Upper lobe of left lung (tissue), 4 donors: ENCODE measurements at regions not wholly inside any gene's neighbourhood (a gene's known extent, or its start where the extent isn't known, plus 50 kb on each side); places are given as distances from the start of the nearest gene placed in this dataset.

Source experiments
- EP300 ChIP-seq, 4 donors: sonication (generic); formaldehyde crosslinking; IDR thresholded peaks; one replicate each; pipeline ENCODE4 v1.5.1; 2017; ENCODE audit warnings: antibody characterized with exemption in 4 of 4, control low read depth in 2 of 4
- TF ChIP-seq, protein P1 (sequence below), 6 experiments: fragments of 450-650 bp in 4 of 6; fragments of 200-600 bp in 2 of 6; sonication (generic) in 2 of 6; IDR thresholded peaks; one replicate each; pipeline ENCODE4 v1.5.1; 2016 to 2019; ENCODE audit warnings: antibody characterized with exemption in 6 of 6

- TF ChIP-seq, protein P1, sequence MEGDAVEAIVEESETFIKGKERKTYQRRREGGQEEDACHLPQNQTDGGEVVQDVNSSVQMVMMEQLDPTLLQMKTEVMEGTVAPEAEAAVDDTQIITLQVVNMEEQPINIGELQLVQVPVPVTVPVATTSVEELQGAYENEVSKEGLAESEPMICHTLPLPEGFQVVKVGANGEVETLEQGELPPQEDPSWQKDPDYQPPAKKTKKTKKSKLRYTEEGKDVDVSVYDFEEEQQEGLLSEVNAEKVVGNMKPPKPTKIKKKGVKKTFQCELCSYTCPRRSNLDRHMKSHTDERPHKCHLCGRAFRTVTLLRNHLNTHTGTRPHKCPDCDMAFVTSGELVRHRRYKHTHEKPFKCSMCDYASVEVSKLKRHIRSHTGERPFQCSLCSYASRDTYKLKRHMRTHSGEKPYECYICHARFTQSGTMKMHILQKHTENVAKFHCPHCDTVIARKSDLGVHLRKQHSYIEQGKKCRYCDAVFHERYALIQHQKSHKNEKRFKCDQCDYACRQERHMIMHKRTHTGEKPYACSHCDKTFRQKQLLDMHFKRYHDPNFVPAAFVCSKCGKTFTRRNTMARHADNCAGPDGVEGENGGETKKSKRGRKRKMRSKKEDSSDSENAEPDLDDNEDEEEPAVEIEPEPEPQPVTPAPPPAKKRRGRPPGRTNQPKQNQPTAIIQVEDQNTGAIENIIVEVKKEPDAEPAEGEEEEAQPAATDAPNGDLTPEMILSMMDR (IDR thresholded peaks at IDR 0.05), result no peak
- no peak for TF ChIP-seq EP300 (IDR thresholded peaks at IDR 0.05)
Measured at GRCh38 chr5:130815246-130815645, 349.8 kb downstream of the HINT1 start.
